ENCODE measurements at regions not wholly inside any gene's neighbourhood (a gene's known extent, or its start where the extent isn't known, plus 50 kb on each side); places are given as distances from the start of the nearest gene placed in this dataset.

DNA sequence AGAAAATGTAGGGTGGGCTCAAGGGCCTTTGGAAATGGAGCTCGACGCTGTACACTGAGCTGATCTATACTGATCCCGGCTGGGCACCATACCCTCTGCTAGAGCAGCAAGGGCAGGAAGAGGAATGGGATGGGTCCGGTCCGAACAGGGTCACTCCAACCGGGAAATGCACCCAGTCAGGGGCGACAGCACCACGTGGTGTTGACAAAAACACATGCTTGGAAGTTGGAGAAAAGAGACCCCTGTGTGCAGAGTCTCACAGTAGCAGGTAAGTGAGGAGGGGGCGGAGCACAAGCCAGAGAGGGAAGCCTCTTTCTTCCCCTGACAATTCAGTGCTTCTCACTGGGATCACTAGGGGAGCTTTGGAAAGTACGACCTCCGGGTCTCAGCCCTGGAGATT lies 84.1 kb upstream of the ASB18 start:
- no peak for TF ChIP-seq POLR2AphosphoS5 (IDR thresholded peaks at IDR 0.05; ENCODE audit: low read depth, low read length)
- no peak for TF ChIP-seq EGR1 (IDR thresholded peaks at IDR 0.05; ENCODE audit: low read depth)
- TF ChIP-seq, protein P1, sequence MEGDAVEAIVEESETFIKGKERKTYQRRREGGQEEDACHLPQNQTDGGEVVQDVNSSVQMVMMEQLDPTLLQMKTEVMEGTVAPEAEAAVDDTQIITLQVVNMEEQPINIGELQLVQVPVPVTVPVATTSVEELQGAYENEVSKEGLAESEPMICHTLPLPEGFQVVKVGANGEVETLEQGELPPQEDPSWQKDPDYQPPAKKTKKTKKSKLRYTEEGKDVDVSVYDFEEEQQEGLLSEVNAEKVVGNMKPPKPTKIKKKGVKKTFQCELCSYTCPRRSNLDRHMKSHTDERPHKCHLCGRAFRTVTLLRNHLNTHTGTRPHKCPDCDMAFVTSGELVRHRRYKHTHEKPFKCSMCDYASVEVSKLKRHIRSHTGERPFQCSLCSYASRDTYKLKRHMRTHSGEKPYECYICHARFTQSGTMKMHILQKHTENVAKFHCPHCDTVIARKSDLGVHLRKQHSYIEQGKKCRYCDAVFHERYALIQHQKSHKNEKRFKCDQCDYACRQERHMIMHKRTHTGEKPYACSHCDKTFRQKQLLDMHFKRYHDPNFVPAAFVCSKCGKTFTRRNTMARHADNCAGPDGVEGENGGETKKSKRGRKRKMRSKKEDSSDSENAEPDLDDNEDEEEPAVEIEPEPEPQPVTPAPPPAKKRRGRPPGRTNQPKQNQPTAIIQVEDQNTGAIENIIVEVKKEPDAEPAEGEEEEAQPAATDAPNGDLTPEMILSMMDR (IDR thresholded peaks at IDR 0.05 in 2 of 3, conservative IDR thresholded peaks at IDR 0.05 in 1 of 3; ENCODE audit: borderline replicate concordance in 1 of 3, insufficient read depth in 1 of 3, low read depth in 2 of 3, low read length in 2 of 3): no peak
- TF ChIP-seq RAD21 (IDR thresholded peaks at IDR 0.05; ENCODE audit: low read depth): no peak
- TF ChIP-seq, protein P2, sequence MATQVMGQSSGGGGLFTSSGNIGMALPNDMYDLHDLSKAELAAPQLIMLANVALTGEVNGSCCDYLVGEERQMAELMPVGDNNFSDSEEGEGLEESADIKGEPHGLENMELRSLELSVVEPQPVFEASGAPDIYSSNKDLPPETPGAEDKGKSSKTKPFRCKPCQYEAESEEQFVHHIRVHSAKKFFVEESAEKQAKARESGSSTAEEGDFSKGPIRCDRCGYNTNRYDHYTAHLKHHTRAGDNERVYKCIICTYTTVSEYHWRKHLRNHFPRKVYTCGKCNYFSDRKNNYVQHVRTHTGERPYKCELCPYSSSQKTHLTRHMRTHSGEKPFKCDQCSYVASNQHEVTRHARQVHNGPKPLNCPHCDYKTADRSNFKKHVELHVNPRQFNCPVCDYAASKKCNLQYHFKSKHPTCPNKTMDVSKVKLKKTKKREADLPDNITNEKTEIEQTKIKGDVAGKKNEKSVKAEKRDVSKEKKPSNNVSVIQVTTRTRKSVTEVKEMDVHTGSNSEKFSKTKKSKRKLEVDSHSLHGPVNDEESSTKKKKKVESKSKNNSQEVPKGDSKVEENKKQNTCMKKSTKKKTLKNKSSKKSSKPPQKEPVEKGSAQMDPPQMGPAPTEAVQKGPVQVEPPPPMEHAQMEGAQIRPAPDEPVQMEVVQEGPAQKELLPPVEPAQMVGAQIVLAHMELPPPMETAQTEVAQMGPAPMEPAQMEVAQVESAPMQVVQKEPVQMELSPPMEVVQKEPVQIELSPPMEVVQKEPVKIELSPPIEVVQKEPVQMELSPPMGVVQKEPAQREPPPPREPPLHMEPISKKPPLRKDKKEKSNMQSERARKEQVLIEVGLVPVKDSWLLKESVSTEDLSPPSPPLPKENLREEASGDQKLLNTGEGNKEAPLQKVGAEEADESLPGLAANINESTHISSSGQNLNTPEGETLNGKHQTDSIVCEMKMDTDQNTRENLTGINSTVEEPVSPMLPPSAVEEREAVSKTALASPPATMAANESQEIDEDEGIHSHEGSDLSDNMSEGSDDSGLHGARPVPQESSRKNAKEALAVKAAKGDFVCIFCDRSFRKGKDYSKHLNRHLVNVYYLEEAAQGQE (IDR thresholded peaks at IDR 0.05; ENCODE audit: low read depth): no peak
- TF ChIP-seq, protein P3, sequence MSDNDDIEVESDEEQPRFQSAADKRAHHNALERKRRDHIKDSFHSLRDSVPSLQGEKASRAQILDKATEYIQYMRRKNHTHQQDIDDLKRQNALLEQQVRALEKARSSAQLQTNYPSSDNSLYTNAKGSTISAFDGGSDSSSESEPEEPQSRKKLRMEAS (IDR thresholded peaks at IDR 0.05): no peak
